GM18870 (cell line): ENCODE measurements at regions not wholly inside any gene's neighbourhood (a gene's known extent, or its start where the extent isn't known, plus 50 kb on each side); places are given as distances from the start of the nearest gene placed in this dataset.

Experiments used
- ATAC-seq: cut with Tn5 transposase; IDR thresholded peaks from one replicate; pipeline ENCODE4 v1.9.1; 2021; ENCODE audit warnings: moderate library complexity; ENCODE audit not compliant: unreplicated experiment

- no peak for ATAC-seq
These were observed 487.8 kb downstream of the BCOR start for GRCh38 chrX:39609941-39610340.

GRCh38 chrX:39611468-39611867, 486.3 kb downstream of the BCOR start:
- no peak for ATAC-seq

- ATAC-seq = no peak
These were observed 484.2 kb downstream of the BCOR start for GRCh38 chrX:39613482-39613995.

GRCh38 chrX:39613997-39614679, 483.6 kb downstream of the BCOR start:
- peak; percentile 42 for ATAC-seq

GRCh38 chrX:39614680-39614998, 483.1 kb downstream of the BCOR start:
- ATAC-seq = no peak

GRCh38 chrX:39616098-39616729, 481.5 kb downstream of the BCOR start:
- no peak for ATAC-seq

- ATAC-seq = no peak
These were observed 481.0 kb downstream of the BCOR start for GRCh38 chrX:39616731-39617130.

GRCh38 chrX:39618178-39618577, 479.6 kb downstream of the BCOR start:
- no peak for ATAC-seq

- no peak for ATAC-seq
These were observed 478.4 kb downstream of the BCOR start for GRCh38 chrX:39619182-39620009.

- no peak for ATAC-seq
These were observed 473.6 kb downstream of the BCOR start for GRCh38 chrX:39624166-39624565.

- no peak for ATAC-seq
These were observed 471.9 kb downstream of the BCOR start for GRCh38 chrX:39625810-39626209.

GRCh38 chrX:39626749-39627148, 471.0 kb downstream of the BCOR start:
- ATAC-seq = no peak

GRCh38 chrX:39627257-39627656, 470.5 kb downstream of the BCOR start:
- no peak for ATAC-seq

- no peak for ATAC-seq
These were observed 468.8 kb downstream of the BCOR start for GRCh38 chrX:39629001-39629400.

GRCh38 chrX:39630344-39630743, 467.4 kb downstream of the BCOR start:
- no peak for ATAC-seq

- no peak for ATAC-seq
These were observed 466.2 kb downstream of the BCOR start for GRCh38 chrX:39631276-39632229.

GRCh38 chrX:39633293-39633692, 464.5 kb downstream of the BCOR start:
- ATAC-seq = no peak

- ATAC-seq = no peak
These were observed 461.3 kb downstream of the BCOR start for GRCh38 chrX:39636481-39636880.

GRCh38 chrX:39638526-39638925, 459.2 kb downstream of the BCOR start:
- ATAC-seq = no peak

GRCh38 chrX:39639871-39640270, 457.9 kb downstream of the BCOR start:
- no peak for ATAC-seq

GRCh38 chrX:39640866-39641265, 456.9 kb downstream of the BCOR start:
- ATAC-seq = no peak
